GM10266 (cell line): ENCODE measurements at regions not wholly inside any gene's neighbourhood (a gene's known extent, or its start where the extent isn't known, plus 50 kb on each side); places are given as distances from the start of the nearest gene placed in this dataset.

Experiments
- DNase-seq: peaks from one replicate; pipeline ENCODE4 v3.0.0; 2012; ENCODE audit errors: extremely low spot score
- TF ChIP-seq, protein P1 (sequence below): IDR thresholded peaks from 2 replicates; pipeline ENCODE4 v1.5.1; 2012; ENCODE audit warnings: mild to moderate bottlenecking, low read depth; ENCODE audit not compliant: control insufficient read depth, insufficient read depth; ENCODE audit errors: missing control alignments

DNA sequence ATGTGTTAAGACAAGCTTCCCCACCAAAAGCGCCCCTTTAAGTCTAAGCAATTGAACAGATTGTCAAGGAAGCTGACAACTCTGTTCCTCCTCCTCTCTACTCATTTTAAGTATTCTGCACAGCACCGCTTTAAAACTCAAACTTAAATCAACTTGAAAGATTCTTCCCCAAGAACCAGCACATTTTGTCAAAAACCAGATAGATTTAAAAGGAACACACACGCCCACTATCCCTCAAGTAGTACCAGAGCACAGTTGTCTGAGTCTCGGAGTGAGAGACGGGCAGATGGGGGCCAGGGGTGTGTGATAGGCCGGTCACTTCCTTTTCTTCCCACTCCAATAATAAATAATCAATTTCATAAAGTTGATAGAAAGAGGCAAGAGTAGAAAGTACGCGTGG lies 67.7 kb upstream of the POU3F3 start:
- DNase-seq, result no peak
- TF ChIP-seq, protein P1, sequence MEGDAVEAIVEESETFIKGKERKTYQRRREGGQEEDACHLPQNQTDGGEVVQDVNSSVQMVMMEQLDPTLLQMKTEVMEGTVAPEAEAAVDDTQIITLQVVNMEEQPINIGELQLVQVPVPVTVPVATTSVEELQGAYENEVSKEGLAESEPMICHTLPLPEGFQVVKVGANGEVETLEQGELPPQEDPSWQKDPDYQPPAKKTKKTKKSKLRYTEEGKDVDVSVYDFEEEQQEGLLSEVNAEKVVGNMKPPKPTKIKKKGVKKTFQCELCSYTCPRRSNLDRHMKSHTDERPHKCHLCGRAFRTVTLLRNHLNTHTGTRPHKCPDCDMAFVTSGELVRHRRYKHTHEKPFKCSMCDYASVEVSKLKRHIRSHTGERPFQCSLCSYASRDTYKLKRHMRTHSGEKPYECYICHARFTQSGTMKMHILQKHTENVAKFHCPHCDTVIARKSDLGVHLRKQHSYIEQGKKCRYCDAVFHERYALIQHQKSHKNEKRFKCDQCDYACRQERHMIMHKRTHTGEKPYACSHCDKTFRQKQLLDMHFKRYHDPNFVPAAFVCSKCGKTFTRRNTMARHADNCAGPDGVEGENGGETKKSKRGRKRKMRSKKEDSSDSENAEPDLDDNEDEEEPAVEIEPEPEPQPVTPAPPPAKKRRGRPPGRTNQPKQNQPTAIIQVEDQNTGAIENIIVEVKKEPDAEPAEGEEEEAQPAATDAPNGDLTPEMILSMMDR, result no peak

DNA sequence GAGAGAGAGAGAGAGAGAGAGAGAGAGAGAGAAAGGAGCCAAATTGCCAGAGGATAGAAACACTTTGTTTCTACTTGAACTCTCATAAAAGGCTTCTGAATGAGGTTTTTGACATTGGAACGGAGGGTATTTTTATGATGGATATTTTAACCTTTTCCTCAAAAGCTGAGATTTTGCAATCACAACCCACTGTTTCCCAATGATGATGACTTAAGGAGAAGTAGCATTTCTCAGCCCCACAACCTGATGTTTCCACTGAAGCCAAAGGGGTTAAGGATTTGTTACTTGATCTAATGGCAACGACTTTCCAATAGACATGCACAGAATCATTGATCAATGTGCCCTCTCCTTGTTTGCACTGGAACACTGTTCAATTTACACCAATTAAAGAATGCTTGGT lies 67.1 kb upstream of the POU3F3 start:
- TF ChIP-seq, protein P1, result no peak
- no peak for DNase-seq

DNA sequence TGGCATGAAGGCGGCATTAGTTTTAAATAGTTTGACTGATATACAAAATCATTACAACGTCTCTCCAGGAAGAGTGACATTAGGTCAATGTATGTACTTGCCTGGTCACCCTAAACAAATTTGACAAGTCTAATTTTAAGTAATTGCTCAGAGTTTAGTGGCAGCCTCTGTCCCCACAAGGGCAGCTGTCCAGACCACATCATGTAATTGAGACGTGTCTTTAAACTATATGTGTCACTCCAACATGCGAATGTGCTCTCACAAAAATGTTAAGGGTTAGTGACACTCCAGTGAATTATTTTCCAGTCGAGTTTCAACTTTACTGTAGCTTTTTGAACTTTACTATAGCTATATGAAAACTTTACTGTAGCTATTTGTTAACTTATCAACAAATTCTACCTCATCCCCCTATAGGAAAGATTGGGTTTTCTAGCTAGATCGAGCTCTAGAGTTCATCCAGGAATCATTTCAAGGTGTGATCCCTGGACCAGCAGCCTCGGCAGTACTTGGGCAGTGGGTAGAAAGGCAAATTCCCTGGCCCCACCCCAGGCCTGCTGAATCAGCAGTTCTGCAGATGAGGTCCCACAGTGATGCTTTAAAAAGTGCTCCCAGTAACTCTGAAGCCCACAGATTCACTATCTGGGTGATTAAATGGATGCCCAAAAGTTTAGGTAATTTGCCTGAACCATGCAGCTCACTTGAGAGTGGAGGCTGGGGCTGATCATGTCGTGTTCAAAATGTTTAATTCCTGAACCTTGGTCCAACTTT lies 66.4 kb upstream of the POU3F3 start:
- no peak for DNase-seq
- TF ChIP-seq, protein P1, result no peak

DNA sequence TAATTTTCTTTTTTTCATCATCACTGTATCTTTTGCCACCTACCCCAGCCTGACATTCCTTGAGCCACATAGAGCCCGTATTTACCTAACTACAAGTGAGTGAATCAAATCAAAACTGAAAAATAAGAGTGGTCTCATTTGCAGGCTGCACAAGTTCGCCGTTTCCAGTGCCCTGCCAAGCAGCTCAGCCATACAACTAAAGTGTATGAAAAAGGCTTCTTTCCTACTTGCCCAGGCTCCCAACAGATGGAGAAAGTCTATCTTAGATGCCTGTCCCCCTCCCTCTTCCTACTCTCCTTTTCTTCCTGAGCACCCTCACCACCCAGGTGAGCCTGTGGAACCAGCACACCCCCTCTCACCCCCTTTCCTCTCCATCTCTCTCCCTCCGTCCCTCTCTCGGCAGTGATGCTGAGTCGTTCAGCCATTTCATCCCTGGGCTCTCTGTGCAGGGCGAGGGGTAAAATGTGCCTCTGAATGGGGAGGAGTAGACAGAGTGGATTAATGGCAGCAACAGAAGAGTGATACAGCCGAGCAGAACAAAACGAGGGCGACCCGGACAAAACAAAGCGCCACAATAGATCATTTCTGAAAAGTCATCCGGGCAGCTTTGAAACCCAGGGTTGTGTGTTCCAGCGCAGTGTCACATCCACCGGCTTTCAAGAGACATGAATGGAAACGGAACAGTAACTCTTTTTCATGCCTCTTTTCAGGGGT lies 65.0 kb upstream of the POU3F3 start:
- TF ChIP-seq, protein P1, result no peak
- DNase-seq, result no peak

DNA sequence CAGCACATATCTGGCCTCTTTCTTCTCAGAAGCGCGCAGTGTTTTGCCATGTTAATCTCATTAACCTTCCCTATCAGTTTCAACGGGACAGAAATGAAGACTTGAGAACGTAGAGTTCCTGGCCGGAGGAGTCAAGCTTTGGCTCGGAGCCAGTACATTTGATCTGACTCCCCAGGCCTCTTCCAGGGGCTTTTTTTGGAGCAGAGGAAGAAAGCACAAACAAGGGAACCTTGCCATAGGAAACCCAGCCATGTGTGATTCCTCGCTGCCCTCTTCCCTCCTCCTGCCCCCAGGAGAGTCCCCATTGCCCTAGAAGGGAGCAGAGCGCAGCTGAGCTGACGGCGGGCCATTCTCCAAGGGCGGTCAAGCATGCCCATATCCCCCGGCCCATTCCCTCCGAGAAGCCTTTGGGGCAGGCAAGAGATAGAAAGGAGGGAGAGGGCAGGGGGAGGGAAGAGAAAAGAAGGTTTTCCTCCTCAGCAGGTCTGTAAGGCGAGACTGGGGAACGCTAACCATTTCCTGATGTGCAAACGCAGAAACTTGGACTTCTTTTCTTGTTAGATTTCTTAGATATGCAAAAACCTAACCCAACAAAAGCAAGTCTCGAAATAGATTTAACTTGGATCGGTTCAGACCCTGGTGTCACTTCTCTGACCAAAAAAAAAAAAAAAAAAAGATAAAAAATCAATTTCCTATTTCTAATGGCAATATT lies 63.7 kb upstream of the POU3F3 start:
- no peak for DNase-seq
- TF ChIP-seq, protein P1, result no peak

DNA sequence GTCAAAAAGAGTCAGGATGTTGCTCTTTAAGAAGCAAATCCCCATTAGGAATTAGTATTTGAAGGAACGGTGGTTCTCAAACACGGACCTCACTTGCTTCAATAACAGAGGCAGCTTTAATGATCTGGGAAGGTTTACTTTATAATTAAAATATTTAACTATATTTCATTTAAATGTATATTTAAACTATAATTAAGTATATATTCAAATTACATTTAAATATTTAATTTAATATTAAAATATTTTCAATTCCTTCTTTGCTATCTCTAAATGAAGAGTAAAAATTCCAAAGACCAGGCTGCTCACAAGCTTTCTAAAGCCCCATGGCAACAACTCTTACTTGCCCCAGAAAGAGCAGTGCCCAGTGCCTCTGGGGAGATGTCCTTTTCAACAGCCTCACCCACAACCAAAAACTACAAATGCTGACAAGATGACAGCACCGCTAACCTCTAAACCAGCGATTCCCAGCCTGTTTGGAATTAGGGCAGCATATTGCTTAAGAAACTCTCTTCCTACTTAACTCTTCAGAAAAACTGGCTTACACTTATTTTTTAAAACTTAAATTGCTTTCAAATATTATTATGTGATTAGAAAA lies 62.9 kb upstream of the POU3F3 start:
- TF ChIP-seq, protein P1, result no peak
- no peak for DNase-seq

DNA sequence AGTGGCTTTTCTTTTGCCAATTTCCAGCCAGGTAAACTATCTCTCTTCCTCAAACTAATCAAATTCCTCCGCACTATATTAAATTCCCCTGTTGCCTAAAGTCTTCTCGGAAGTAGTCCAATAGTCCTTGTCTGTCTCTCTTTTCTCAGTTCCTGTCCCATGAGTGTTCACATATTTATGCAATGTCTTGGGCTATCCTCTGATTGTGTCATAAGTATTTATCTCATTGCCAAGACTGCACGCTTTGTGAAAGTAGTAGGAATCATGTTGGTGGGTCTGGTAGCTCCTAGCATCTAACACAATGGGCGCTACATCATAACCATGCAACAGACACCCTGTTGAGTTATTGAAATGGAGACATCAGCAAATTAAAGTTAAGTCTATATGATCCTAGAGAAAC lies 59.9 kb upstream of the POU3F3 start:
- TF ChIP-seq, protein P1, result no peak
- DNase-seq, result no peak
